Limb (tissue), 2 donors: ENCODE measurements at regions not wholly inside any gene's neighbourhood (a gene's known extent, or its start where the extent isn't known, plus 50 kb on each side); places are given as distances from the start of the nearest gene placed in this dataset.
A peak's percentile ranks its signal among the peaks of the same experiment; 100 is the strongest.
"Not testable (repeated sequence)": the region's sequence is repeated elsewhere in the genome, so short reads cannot be mapped to it uniquely, and the experiment has no call there.

Experiments
- DNase-seq, 2 donors: peaks; one replicate each; pipeline ENCODE4 v3.0.0-alpha.2; 2016; ENCODE audit errors: extremely low spot score in 2 of 2

DNA sequence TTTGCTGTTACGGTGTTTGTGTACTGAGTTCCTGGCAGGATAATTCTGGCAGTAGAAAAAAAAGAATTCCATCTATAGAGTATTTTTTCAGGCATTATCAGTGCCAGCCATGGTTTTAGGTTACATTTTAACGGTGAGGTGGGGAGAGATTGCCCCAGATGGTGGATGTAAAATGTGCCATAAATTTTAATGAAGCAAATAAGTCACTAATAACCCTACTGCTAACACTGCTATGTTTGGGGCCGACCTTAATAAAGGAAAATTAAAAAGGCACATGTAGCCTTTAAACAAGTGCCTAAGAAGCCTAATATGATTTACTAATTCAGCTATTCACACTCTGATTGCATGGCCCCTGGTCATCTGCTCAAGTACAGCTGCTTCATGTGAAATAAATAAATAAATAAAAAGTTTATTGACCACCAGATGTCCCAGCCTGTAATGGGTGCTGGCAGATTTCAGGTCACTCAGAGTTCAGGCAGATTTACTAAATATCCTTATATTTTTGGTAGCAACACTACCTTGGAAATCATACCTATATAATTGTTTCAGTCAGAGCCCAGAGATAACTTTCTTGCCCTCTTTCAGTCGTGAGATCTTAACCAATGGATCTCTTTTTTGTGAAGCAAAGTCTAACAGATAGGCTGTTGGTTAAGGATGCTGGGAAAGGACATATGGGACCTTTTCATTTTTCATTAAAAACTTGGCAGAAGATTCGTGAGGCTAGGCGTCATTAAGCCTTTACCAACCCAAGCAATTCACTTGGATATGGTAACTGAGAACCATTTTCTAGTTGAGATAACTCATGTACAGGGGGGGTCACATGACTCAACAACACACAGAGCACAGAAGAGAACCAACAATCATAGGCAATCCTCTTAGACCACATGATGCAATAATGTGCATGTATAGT lies 495.0 kb upstream of the NRSN1 start:
- no peak for DNase-seq

DNA sequence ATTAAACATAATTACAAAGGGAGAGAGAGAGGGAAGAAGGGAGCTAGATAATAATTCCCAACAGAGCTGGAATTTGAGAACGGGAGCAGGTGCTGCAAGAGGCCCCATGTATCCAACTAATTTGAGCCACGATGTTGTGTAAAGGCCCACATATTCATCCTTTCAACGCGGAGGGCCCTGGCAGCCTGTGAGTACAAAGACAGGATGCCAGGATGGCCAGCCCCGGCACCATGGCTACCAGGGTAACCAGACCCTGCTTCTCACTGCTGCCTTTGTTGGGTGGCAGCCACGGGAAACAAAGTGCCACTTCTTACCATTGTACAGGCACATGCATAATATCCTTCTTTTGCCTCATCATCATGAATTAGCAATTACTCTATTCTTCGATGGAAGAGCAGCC lies 492.0 kb upstream of the NRSN1 start:
- peak in 1 of 2 donors; percentile 48 for DNase-seq

DNA sequence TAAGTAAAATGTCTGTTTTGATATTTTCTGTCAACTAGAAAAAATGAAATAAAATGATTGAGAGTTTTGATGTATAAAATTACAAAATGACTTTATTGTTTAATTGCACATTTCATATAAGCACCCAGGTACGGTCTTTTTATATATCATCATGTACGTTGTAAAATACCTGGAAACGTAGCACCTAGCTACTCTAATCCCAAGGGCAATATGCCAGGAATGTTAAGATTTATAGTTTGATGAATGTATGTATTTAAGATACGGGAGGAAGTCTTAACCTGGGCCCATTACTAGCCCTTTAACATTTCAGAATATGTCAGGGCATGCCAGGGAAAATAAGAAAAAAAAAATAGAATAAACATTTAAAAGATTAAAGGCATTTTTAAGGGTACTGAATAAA lies 490.9 kb upstream of the NRSN1 start:
- DNase-seq, result no peak

DNA sequence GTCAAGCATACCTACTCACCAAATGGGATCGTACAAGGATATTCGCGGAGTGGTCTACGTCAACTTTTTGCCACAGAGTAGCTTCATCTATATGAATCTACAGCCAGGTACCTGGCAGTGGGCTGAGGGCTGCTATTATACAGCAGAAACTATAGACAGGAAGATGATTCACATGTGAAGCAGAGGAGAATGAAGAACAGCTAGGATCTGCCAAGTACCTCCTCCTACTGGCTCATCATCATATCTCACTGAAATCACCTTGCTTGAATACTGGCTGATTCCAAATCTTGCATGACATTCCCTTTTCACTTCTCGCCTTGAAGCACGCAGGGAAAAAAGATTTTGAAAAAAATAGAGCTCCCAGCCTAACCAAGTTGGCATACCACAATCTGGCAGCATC lies 488.7 kb upstream of the NRSN1 start:
- no peak for DNase-seq

DNA sequence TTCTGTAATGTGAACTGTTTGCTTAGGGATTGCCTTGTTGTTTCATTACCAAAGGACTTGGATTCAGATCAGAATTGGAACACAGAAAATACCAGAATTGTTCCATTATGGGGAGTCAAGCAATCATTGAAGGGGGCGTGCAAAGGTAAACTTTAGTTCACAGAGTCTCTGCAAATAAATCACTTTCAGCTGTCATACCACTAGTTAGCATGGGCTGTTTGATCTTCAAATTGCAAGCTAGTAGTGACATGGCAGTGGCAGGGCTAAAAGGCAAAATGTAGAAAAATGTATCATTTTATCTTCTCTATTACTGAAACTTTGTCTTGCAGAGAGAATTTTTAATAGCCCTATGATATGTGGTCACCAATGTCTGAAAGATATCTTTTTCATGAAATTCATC lies 483.2 kb upstream of the NRSN1 start:
- DNase-seq, result no peak

DNA sequence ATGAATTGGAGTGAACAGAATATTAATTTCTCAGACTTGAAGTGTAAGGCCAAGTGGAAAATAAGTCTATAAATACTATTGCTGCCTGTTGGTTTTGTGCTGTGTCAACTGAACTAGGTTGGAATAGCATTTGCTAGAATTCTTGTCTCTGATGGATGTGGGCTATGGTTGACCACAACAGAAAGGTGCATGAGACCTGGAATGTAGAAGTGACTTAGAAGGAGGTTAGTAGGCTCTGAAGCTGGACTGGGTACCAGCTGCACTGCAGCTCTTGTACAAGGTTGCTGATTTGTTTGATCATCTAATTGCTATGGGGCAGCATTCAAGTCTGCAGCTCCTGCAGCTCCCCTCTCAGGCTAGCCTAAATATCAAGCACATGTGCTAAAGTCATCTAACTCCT lies 479.0 kb upstream of the NRSN1 start:
- DNase-seq, result no peak

DNA sequence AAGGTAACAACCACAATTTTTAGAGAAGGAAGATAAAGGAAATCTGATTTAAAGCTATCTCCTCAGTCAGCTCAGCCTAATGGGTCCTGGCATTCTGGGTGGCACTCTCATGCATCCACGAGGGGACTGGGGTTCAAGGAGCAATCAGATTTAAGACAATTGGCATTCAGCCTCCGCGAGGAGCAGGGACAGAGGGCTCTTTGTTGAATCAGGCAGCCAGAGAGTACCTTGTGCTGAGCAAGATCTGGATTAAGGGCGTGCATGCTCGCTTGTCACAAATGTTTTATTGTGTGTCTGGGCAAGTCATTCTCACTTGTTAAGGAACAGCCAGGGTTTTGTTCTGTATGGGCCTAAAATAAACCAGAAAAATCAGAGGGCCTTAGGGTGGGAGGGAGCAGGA lies 475.3 kb upstream of the NRSN1 start:
- peak in 1 of 2 donors; percentile 48 for DNase-seq

DNA sequence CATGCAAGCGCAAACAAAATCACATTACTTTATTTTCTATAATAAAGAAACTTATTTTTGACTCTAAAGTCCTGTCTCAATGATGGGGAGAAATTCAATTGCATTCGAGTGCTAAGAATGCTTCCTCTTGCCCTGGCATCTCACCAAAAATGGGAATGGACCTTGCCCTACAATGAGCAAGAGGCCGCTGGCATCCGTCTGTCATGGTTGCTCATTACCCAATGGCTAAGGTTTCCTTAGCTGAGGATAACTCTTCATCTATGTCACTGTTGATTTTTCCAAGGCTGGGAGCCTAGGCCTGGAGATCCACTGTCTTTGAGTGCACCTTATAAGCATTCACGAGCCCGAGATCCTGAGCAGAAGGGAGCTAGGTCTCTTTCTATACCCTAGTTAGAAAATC lies 471.3 kb upstream of the NRSN1 start:
- DNase-seq, result no peak

DNA sequence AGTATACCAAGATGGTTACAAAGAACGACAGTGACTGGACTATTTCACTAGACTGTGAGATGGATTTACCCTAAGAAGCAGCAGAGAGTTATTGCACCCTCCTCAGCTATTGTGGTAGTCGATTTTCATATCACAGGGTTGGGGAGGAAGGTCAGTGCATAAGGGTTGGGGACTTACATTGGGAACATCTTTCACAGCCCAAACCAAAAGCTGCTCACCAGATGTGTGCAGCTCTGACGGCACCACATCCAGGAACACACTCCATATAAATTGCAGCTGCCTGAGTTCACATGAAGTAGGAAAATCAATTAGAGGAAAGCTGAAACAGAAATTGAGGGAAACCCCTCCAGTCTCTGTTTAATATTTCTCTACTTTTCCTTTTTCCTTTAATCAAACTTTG lies 470.5 kb upstream of the NRSN1 start:
- peak; percentile 62 for DNase-seq

DNA sequence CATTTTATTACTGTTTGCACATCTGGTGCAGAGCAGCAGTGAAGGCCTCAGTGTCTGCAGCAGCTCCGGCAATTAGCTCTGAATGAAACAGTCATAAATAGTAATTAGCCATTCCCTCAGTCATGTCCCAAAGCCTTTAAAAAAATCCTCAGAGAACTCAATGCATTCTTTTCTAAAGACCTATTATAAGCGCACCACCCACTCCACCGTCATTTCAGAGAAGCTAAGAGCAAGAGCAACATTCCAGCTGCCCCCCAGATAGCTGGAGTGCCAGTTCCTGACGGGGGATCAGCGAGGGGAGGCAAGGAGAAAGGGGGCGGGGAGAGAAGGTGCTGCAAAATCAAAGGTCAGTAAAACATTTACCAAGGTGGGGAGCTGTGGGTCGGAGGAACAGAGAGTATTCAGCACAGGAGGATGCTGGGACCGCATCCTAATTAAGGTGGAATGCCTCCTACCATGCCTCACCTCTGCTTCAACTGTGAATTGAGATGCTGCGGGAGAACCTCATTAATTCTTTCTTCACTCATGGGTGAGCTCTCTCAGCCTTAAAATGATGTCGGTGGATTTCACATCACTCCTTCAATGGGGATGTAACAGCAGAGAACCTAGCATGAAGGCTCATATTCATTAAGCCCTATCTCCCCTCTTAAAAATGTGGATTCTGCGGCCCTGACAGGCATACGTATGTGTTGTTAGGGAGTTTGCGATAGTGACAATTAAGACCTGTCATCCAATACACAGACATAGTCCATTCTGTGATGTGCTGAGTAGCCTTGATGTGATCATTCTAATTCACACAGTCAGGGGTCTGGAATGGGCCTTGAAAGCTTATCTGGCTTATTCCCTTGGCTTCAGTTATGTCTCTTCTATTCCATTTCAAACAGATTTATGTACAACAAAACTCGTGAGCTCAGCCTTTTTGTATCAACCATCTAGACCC lies 469.5 kb upstream of the NRSN1 start:
- DNase-seq, result peak in 1 of 2 donors; percentile 59

DNA sequence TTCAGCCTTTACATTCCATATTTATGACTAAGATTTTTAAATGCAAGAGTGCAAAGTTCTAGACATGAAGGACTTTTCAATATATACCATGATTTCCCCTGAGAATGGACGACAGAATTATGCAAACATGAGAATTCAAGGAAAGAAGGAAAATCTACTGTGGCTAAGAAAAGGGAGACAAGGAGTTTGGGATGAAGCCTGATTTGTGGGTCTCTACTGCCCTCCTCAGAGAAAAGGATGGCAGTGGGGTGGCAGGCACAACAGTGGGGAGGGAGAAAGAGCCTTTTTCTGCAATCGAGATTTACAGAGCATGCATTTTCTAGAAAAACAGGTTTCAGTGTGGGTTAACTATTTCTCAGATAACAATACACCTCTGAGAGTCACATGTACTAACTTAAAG lies 466.9 kb upstream of the NRSN1 start:
- DNase-seq, result peak; percentile 62 to 64

DNA sequence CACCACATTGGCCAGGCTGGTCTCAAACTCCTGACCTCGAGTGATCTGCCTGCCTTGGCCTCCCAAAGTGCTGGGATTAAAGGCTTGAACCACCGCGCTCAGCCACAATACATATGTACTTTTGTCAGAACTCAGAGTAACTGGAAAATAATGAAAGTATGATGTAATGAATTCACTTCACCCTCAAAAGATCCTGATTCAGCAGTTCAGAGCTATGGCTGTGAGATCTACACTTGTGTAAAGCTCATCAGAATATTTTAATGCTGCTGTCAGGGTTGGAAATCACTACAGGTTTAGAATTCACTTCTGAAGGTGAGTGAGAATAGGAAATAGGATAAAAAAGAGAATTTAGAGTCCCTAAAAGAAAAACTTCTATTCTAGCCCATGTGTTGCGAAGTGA lies 464.5 kb upstream of the NRSN1 start:
- no peak for DNase-seq

DNA sequence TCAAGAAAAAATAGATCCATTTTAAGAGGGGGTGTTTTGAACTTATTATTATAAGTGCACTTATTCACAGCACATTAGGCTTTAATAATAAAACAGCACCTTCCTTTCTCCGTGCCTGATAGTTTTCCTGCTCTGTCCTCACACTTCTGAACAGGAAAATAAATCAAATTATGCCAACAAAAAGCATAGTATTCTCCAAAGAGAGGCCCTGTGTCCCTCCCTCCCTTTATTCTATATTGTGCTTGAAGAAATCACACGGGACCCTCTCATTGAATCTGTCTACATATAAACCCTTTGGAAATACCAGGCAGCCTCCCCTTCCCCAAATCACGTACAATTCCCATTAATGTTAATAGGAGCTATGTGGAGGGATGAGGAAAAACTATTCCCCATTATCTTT lies 462.9 kb upstream of the NRSN1 start:
- no peak for DNase-seq

DNA sequence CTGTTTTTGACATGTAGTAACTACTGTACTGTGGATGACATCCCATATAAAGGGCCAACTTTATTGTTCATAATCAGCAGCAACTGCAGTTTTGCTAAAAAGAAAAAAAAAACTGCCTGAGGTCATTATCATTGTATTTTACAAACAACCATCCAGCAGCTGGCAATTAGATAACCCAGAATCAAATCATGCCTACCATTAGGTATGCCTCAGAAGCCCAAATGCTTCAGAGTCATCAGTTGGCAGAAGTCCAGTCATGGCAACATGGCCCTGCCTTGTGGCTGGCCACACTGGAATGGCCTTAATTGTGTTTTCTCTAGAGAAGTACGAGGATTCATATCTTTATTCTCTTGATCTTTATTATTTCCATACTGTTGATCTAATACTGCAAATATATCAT lies 462.4 kb upstream of the NRSN1 start:
- no peak for DNase-seq

DNA sequence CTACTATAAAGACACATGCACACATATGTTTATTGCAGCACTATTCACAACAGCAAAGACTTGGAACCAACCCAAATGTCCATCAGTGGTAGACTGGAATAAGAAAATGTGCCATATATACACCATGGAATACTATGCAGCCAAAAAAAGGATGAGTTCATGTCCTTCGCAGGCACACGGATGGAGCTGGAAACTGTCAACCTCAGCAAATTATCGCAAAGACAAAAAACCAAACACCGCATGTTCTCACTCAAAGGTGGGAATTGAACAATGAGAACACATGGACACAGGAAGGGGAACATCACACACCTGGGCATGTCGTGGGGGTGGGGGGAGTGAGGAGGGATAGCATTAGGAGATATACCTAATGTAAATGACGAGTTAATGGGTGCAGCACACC lies 460.1 kb upstream of the NRSN1 start:
- not testable (repeated sequence) for DNase-seq

DNA sequence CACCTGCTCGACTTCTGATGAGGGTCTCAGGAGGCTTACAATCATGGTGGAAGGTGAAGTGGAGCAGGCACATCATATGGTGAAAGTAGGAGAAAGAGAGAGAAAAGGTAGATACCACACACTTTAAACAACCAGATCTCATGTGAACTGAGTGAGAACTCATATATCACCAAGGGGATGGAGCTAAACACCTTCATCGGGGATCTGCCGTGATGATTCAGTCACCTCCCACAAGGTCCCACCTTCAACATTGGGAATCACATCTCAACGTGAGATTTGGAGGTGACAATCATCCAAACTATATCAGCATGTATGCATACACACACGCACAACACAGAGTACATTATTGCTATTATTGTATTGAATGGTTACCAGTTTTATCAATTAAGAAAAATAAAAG lies 453.3 kb upstream of the NRSN1 start:
- DNase-seq, result no peak

DNA sequence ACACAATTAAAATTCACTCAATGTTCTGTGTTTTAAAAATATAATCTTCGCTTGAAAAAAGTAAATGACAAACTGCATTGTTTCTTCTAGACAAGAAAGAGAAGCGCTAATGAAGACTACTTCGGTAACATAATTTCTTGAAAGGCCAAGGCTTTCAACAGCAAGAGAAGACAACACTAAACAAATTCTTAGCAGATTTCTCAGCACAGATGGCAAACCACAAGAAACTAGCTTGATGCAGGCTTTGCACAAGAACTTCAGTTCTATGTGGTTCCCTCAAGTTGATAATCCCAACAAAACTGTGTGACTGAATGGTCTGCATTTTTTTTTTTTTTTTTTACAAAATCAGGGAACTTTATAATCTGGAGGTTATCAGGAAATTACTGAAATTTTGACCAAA lies 447.4 kb upstream of the NRSN1 start:
- DNase-seq, result no peak

DNA sequence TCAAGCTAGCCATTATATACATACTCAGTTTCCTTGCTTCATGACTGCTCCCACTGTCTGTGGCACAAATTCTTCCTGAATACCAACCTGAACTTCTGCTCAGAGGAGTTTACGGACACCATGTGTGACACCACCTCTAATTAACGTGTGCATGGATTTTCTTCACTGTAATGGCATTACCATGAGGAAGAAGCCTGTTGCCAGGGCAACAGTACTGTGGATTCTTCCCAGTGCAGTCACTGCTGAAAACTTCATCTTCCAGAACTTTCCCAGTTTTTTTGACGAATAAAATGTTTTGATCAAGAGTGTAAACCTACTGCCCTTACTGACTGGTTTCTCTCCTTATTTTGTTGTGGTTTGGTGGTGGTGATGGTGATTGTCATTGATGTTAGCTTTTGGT lies 444.3 kb upstream of the NRSN1 start:
- no peak for DNase-seq

DNA sequence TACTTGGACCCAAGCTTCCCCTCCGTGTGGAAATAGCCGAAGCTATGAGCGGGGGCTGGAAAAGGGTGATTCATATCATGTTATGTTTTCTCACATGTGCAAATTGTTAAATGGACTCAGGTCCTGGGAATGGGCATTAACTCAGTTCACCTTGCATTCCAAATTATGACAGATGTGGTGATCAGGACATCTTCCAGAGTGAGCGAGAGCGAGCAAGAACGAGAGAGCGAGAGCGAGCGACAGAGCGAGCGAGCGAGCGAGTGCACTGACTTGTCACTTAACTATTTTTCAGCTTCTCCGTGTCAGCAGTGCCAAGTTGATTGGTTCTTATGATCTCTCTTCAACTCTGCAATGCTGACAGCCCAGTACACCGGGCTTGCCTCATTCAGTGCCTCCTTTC lies 437.4 kb upstream of the NRSN1 start:
- no peak for DNase-seq

DNA sequence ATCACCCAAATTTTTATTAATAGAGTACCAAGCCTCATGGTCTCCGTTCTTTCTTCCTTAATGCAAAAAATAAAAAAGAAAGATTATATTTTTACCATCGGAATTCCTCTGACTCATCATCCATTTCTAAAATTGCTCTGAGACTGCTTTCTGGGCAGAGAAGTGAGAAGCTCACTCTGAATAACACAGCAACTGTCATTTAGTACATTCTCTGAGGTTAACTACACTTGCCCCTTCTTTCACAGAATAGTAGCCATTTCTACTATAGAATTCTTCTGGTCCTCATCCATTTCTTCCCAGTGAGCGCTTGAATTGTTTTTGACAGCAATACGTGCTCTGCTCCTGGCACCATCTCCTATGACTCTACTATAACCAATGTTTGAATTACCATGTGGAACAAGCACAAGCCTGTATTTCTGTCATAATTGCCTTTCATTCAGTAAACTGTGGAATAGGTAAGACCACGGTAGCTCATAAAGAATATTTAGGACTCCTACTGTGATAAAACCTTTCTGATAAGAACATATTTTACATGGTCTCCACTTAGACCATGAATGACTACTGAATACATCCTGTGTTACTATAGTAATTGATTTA lies 435.5 kb upstream of the NRSN1 start:
- DNase-seq, result no peak

DNA sequence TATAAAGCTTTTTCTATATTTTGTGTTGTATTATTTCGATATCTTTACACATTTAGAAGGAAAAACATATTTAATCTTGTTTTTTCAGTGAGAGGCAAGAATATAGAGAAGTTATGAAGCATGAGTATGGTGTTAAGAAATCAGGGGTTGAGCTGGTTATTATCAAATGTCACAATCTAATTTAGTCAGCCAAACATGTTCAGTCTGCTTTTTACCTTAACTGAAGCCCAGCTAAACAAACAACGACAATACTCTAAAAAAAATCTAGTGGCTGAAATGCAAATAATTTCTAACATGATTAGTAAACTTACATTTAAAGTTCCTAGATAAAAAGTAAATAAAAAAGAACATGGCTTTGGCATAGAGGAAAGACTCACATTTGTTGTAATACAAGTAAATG lies 433.8 kb upstream of the NRSN1 start:
- DNase-seq, result no peak

DNA sequence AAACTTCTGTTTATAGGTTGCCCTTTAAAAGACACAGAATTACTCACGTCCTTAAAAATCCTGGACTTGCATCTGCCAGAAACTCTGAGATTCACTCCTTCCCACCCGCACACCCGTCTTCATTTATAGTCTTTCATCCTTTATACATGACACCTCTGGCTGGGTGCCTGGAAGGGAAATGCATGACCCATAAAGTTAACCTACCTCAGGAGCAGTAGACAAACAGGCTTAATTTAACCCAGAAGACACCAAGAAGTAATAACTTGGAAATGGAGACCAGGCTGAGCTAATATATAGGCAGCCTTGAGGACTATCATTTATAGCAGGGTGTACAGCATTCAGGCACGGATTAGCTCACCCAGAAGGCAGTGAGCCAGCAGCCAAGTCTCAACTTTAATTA lies 429.0 kb upstream of the NRSN1 start:
- DNase-seq, result peak; percentile 35 to 70
